ENCODE measurements at regions not wholly inside any gene's neighbourhood (a gene's known extent, or its start where the extent isn't known, plus 50 kb on each side); places are given as distances from the start of the nearest gene placed in this dataset.

- TF ChIP-seq CTCF (IDR thresholded peaks at IDR 0.05) (no peak), POLR2A (IDR thresholded peaks at IDR 0.05) (no peak)
Observed at GRCh38 chr4:55238407-55238806, 107.6 kb upstream of the SRD5A3 start.

Data from body of pancreas (tissue), 4 donors.